SK-N-SH treated with all-trans-retinoic acid at 6 μM for 48 hours (cell line): ENCODE measurements at regions not wholly inside any gene's neighbourhood (a gene's known extent, or its start where the extent isn't known, plus 50 kb on each side); places are given as distances from the start of the nearest gene placed in this dataset.

Source experiments
- ATAC-seq: fragments of 200-7000 bp; cut with Tn5 transposase; 3 replicates; pipeline ENCODE4 v1.9.1; 2020; ENCODE audit warnings: mild to moderate bottlenecking, moderate library complexity
- ARNTL ChIP-seq: fragments of 450-650 bp; formaldehyde crosslinking; IDR thresholded peaks from 2 replicates; pipeline ENCODE4 v1.5.0; 2020; ENCODE audit warnings: low read depth, mild to moderate bottlenecking, moderate library complexity, borderline replicate concordance
- BACH2 ChIP-seq: fragments of 250-450 bp; sonication (Bioruptor Pico); IDR thresholded peaks from 2 replicates; pipeline ENCODE4 v1.9.0; 2021; ENCODE audit warnings: mild to moderate bottlenecking, borderline replicate concordance
- CSDC2 ChIP-seq: fragments of 250-450 bp; sonication (Bioruptor Pico); IDR thresholded peaks from 2 replicates; pipeline ENCODE4 v1.5.0; 2020; ENCODE audit warnings: mild to moderate bottlenecking, moderate library complexity
- ESRRG ChIP-seq: fragments of 250-450 bp; sonication (Bioruptor Pico); IDR thresholded peaks from 2 replicates; pipeline ENCODE4 v1.6.1; 2021; ENCODE audit warnings: mild to moderate bottlenecking
- ISL1 ChIP-seq: fragments of 250-450 bp; sonication (Bioruptor Pico); IDR thresholded peaks from 2 replicates; pipeline ENCODE4 v2.1.2; 2022; ENCODE audit warnings: mild to moderate bottlenecking, moderate library complexity
- RARB ChIP-seq: fragments of 250-450 bp; sonication (Bioruptor Pico); IDR thresholded peaks from 2 replicates; pipeline ENCODE4 v1.8.0; 2021; ENCODE audit warnings: mild to moderate bottlenecking, moderate library complexity
- SNAI2 ChIP-seq: fragments of 250-450 bp; sonication (Bioruptor Pico); IDR thresholded peaks from 2 replicates; pipeline ENCODE4 v1.5.0; 2020; ENCODE audit warnings: mild to moderate bottlenecking, moderate library complexity
- TCF4 ChIP-seq: fragments of 250-450 bp; sonication (Bioruptor Pico); IDR thresholded peaks from 2 replicates; pipeline ENCODE4 v1.8.0; 2021; ENCODE audit warnings: mild to moderate bottlenecking, moderate library complexity, borderline replicate concordance
- TOX ChIP-seq: fragments of 250-450 bp; sonication (Bioruptor Pico); IDR thresholded peaks from 2 replicates; pipeline ENCODE4 v1.8.0; 2021; ENCODE audit warnings: mild to moderate bottlenecking, moderate library complexity, borderline replicate concordance
- ZC3H10 ChIP-seq: fragments of 250-450 bp; sonication (Bioruptor Pico); IDR thresholded peaks from 2 replicates; pipeline ENCODE4 v1.5.1; 2021; ENCODE audit warnings: mild to moderate bottlenecking, moderate library complexity
- ZFP3 ChIP-seq: fragments of 250-450 bp; sonication (Bioruptor Pico); IDR thresholded peaks from 2 replicates; pipeline ENCODE4 v1.5.0; 2020; ENCODE audit warnings: mild to moderate bottlenecking, moderate library complexity
- ZNF565 ChIP-seq: fragments of 450-650 bp; formaldehyde crosslinking; conservative IDR thresholded peaks from 2 replicates; pipeline ENCODE4 v1.5.0; 2020; ENCODE audit warnings: low read depth, mild to moderate bottlenecking, moderate library complexity
- ZNF70 ChIP-seq: fragments of 450-650 bp; formaldehyde crosslinking; IDR thresholded peaks from 2 replicates; pipeline ENCODE4 v1.5.0; 2020; ENCODE audit warnings: mild to moderate bottlenecking, moderate library complexity
- ZNF8 ChIP-seq: fragments of 450-650 bp; formaldehyde crosslinking; IDR thresholded peaks from 2 replicates; pipeline ENCODE4 v1.5.0; 2020; ENCODE audit warnings: mild to moderate bottlenecking, moderate library complexity
- TF ChIP-seq, protein P1 (sequence below): fragments of 250-450 bp; sonication (Bioruptor Pico); IDR thresholded peaks from 2 replicates; pipeline ENCODE4 v1.5.1; 2020; ENCODE audit warnings: low read depth, mild to moderate bottlenecking, moderate library complexity
- TF ChIP-seq, protein P2 (sequence below): fragments of 250-450 bp; sonication (Bioruptor Pico); IDR thresholded peaks from 2 replicates; pipeline ENCODE4 v1.5.1; 2021; ENCODE audit warnings: mild to moderate bottlenecking, moderate library complexity
- TF ChIP-seq, protein P3 (sequence below): fragments of 250-450 bp; sonication (Bioruptor Pico); IDR thresholded peaks from 2 replicates; pipeline ENCODE4 v1.5.0; 2020; ENCODE audit warnings: mild to moderate bottlenecking, moderate library complexity
- TF ChIP-seq, protein P4 (sequence below): fragments of 250-450 bp; sonication (Bioruptor Pico); IDR thresholded peaks from 2 replicates; pipeline ENCODE4 v1.8.0; 2020; ENCODE audit warnings: mild to moderate bottlenecking, moderate library complexity, borderline replicate concordance

DNA sequence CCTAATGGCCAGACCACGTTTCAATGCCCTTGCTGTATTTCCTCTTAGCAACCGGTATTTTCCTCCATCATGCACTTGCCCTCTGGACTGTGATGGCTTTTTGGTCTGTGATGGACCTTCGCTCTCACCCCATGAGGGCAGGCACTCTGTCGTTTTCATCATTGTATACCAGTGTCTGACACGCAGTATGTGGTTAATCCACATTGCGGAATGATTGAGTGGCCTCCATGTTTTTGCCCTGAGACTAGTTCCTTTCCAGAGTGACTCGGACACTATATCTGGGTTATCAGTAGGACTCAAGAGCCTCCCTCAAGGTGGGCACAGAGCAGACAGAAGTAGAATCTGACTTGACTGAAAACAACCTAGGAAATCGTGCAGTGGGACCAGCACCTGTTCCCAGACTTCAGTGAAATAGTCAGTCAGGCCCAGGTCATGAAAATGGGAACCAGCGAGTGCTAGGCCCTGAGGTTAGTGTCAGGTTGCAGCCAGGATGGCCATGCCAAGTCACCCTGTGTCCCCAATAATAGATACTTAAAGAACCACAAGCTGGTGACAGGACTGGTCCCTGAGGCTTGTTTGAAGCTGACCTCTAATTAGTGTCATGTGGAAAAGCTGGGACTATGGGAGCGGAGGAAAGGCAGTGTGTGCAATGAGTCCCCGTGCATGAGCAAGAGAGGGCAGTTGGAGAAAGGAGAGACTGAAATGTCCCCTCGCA, 464.7 kb downstream of the INSC start:
- TF ChIP-seq CSDC2 (CRISPR knock-in tag), result no peak
- ATAC-seq, result no peak

DNA sequence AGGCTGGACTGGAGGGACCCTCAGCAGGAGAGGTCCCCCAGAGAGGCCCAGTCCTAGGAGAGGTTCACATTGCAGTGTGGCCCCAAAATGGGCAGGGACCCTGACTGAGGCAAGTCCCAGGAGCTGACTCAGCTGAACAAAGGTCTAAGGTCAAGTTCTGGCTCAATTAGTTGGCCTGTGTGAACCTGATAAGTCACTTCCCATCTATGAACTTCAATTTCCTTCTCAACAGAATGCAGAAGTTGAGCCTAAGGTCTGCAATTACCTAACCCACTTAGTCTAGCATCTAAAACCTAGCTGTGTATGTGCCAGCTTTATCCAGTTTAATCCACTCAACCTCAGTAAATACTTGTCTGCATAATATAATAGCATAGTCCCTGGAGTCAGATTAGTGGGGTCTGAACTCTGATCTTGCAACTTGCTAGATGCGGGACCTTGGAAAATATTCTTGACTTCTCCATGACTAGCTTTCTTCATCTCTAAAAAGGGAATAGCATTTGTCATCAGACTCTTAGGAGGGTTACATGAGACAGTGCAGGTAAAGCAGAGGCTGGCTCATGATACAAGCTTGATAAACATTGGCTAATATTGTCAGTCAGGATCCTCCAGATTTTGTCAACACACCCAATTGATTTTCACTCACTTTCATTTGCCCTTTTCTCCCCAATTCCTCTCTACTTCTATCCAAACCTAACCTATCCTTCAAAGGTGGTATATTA, 465.5 kb downstream of the INSC start:
- no peak for ATAC-seq
- TF ChIP-seq ZNF8, result no peak

DNA sequence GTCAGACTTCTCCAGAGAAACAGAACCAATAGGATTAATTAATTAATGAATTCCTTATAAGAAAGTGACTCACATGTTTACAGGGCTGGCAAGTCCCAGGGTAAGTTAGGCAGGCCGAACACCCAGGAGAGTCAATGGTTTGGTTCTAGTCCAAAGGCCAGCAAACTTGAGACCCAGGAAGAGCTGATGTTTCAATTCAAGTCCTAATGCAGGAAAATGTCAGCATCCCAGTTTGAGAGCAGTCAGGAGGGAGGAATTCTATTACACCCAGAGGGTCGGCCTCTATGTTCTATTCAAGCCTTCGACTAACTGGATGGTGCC, 466.0 kb downstream of the INSC start:
- ATAC-seq, result no peak
- TF ChIP-seq TOX (CRISPR knock-in tag) (no peak), RARB (CRISPR knock-in tag) (no peak), ZNF70 (CRISPR knock-in tag) (no peak), ZC3H10 (CRISPR knock-in tag) (no peak), ISL1 (CRISPR knock-in tag) (no peak)
- TF ChIP-seq, protein P1, sequence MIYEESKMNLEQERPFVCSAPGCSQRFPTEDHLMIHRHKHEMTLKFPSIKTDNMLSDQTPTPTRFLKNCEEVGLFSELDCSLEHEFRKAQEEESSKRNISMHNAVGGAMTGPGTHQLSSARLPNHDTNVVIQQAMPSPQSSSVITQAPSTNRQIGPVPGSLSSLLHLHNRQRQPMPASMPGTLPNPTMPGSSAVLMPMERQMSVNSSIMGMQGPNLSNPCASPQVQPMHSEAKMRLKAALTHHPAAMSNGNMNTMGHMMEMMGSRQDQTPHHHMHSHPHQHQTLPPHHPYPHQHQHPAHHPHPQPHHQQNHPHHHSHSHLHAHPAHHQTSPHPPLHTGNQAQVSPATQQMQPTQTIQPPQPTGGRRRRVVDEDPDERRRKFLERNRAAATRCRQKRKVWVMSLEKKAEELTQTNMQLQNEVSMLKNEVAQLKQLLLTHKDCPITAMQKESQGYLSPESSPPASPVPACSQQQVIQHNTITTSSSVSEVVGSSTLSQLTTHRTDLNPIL (CRISPR knock-in tag), result no peak
- TF ChIP-seq, protein P2, sequence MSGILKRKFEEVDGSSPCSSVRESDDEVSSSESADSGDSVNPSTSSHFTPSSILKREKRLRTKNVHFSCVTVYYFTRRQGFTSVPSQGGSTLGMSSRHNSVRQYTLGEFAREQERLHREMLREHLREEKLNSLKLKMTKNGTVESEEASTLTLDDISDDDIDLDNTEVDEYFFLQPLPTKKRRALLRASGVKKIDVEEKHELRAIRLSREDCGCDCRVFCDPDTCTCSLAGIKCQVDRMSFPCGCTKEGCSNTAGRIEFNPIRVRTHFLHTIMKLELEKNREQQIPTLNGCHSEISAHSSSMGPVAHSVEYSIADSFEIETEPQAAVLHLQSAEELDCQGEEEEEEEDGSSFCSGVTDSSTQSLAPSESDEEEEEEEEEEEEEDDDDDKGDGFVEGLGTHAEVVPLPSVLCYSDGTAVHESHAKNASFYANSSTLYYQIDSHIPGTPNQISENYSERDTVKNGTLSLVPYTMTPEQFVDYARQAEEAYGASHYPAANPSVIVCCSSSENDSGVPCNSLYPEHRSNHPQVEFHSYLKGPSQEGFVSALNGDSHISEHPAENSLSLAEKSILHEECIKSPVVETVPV, result no peak

DNA sequence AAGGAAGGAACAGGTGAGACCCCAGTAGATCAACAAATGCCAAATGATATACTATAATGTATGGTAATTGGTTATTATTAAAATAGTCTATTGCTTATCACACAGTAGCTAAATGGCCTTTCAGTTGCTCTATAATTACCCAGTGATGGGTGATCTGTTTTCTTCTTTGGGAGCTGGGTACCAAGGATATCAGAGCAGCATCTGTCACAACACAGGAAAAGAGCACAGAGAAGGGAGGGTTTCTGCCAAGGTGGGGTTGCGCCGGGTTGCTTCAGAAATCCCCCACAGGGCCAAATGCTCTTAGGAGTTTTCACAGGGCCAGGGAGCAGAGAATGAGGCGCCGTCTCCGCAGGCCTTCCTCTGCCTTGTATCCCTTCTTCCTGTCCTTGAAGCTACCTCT, 469.4 kb downstream of the INSC start:
- TF ChIP-seq TOX (CRISPR knock-in tag) (no peak), ZNF565 (CRISPR knock-in tag) (no peak), SNAI2 (CRISPR knock-in tag) (no peak), TCF4 (CRISPR knock-in tag) (no peak), ARNTL (no peak), ZNF70 (CRISPR knock-in tag) (no peak), BACH2 (CRISPR knock-in tag) (no peak), ZNF8 (no peak), RARB (CRISPR knock-in tag) (no peak), ESRRG (no peak), ZFP3 (CRISPR knock-in tag) (no peak)
- TF ChIP-seq, protein P1 (CRISPR knock-in tag), result no peak
- TF ChIP-seq, protein P3, sequence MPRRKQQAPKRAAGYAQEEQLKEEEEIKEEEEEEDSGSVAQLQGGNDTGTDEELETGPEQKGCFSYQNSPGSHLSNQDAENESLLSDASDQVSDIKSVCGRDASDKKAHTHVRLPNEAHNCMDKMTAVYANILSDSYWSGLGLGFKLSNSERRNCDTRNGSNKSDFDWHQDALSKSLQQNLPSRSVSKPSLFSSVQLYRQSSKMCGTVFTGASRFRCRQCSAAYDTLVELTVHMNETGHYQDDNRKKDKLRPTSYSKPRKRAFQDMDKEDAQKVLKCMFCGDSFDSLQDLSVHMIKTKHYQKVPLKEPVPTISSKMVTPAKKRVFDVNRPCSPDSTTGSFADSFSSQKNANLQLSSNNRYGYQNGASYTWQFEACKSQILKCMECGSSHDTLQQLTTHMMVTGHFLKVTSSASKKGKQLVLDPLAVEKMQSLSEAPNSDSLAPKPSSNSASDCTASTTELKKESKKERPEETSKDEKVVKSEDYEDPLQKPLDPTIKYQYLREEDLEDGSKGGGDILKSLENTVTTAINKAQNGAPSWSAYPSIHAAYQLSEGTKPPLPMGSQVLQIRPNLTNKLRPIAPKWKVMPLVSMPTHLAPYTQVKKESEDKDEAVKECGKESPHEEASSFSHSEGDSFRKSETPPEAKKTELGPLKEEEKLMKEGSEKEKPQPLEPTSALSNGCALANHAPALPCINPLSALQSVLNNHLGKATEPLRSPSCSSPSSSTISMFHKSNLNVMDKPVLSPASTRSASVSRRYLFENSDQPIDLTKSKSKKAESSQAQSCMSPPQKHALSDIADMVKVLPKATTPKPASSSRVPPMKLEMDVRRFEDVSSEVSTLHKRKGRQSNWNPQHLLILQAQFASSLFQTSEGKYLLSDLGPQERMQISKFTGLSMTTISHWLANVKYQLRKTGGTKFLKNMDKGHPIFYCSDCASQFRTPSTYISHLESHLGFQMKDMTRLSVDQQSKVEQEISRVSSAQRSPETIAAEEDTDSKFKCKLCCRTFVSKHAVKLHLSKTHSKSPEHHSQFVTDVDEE (CRISPR knock-in tag), result no peak
- TF ChIP-seq, protein P4, sequence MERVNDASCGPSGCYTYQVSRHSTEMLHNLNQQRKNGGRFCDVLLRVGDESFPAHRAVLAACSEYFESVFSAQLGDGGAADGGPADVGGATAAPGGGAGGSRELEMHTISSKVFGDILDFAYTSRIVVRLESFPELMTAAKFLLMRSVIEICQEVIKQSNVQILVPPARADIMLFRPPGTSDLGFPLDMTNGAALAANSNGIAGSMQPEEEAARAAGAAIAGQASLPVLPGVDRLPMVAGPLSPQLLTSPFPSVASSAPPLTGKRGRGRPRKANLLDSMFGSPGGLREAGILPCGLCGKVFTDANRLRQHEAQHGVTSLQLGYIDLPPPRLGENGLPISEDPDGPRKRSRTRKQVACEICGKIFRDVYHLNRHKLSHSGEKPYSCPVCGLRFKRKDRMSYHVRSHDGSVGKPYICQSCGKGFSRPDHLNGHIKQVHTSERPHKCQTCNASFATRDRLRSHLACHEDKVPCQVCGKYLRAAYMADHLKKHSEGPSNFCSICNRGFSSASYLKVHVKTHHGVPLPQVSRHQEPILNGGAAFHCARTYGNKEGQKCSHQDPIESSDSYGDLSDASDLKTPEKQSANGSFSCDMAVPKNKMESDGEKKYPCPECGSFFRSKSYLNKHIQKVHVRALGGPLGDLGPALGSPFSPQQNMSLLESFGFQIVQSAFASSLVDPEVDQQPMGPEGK, result no peak
- TF ChIP-seq, all 23 proteins: peak for 0
- ATAC-seq, result no peak
